DMS53 (cell line): ENCODE measurements at regions not wholly inside any gene's neighbourhood (a gene's known extent, or its start where the extent isn't known, plus 50 kb on each side); places are given as distances from the start of the nearest gene placed in this dataset.
A peak's percentile ranks its signal among the peaks of the same experiment; 100 is the strongest.
"Not testable (repeated sequence)": the region's sequence is repeated elsewhere in the genome, so short reads cannot be mapped to it uniquely, and the experiment has no call there.

ENCODE experiments used
- DNase-seq: peaks from one replicate; lab custom pipeline; 2025; lab: John Stamatoyannopoulos, UW

DNA sequence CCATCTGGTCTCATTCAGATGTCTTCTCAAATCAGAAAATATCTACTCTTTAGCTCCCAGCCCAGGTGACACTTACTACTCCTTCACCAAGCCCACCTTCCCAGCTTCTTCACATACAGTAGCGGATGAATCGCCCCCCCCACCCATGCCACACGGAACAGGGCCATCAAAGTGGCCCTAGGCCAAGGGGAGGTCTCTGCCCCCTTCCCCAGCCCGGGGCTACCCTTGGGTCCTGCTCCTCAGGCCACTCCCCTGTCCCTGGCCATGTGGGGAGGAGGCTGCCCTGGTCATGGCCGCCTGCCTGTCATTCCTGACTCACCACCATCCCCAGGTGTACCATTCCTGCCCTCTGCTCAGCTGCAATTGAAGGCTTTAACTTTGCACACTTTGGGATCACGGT is 142.8 kb downstream of the NECTIN1 start:
- DNase-seq, result no peak

DNA sequence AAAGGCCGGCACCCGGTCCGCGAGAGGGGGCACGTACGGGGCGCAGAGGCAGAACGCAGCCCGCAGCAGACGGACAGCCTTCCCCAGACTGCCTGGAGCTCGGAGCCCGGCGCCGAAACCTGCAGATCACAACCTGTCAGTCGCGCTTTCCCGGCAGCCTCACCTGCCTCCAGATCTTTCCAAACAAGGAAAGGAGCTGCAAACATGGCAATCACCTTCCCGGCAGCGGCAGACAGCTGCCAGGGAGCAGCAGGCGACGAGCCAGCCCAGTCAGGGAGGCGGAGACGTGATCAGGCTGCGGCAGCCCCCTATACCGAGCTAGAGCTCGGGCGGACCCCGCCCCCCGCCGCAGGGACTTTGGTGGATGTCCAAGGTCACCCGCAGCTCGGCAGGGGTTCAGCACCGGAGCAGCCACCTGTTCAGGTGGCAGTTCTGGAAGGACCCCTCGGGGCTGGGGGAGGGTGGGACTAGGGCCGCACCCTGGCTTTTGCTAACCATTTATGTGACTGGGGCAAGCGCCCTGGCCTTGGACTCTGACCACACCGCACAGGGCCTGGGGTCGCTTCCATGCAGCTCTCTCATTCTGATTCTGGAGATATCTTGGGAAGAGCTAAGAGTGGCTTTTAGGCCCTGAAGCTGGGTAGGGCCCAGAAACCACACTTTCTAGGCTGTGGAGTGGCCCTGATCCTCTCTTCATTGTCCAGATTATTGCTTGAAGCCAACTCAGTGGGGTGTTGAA is 143.8 kb downstream of the NECTIN1 start:
- DNase-seq, result peak; percentile 74

DNA sequence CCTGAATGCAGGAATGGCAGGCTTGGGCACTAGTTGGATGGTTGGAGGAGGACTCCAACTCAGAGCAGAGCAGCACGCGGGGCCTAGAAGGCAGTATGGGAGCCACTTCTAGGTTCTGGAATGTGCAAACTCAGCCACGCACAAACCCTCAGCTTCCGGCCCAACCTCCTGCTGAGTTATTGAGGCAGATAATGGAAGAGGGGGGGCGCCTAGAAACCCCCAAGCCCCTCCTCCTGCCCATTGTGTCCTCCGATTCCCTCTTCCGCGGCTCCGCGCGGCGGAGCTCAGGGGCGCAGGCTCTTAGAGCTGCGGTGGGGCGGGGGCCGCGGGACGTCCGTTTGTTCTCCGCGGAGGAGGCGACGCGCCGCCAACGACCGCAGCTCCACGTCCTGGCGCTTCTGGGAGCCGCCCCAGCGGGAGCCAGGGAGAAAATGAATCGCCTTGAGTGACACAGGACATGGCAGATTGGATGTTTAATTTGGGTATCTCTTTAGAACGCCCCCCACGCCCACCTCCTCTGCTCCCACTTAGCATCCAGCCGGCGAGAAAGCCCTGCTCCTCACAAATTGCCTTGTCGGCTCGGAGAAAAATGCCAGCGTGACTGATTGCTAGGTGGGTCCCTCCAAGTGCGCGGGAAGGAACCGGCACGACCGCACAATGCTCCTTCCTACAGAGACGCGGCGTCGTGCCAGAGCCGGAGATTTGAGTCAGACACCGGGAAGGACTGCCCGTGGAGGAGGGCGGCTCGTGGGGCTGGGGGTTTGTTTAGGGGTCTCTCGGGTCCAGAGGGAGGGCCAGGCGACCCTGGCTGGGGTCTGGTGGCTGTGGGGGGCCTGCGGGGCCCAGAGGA is 144.6 kb downstream of the NECTIN1 start:
- peak; percentile 71 for DNase-seq

DNA sequence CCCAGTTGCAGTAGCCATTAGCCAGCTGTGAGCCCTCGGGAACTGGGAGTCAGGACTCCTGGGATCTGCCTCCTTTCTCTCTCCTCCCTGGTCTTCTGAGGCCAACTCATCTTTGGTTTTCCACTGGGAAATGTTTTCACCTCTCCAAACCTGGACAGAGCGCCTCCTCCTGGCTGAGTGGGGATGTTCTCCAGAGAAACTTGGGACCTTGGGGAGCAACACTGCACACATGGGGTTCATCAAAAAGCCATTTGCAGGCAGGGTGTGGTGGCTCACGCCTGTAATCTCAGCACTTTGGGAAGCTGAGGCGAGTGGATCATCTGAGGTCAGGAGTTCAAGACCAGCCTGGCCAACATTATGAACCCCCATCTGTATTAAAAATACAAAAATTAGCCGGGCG is 145.4 kb downstream of the NECTIN1 start:
- DNase-seq, result no peak

DNA sequence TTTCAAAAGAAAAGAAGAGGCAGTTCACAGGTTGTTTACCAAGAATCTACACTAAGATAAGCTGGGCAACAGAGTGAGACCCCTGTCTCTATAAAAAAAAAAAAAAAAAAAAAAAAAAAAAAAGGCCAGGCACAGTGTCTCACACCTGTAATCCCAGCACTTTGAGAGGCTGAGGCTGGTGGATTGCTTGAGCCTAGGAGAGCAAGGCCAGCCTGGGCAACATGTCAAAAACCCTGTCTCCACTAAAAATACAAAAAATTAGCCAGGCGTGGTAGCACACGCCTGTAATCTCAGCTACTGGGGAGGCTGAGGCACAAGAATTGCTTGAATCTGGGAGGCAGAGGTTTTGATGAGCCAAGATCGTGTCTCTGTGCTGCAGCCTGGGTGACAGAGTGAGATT is 147.6 kb downstream of the NECTIN1 start:
- not testable (repeated sequence) for DNase-seq

DNA sequence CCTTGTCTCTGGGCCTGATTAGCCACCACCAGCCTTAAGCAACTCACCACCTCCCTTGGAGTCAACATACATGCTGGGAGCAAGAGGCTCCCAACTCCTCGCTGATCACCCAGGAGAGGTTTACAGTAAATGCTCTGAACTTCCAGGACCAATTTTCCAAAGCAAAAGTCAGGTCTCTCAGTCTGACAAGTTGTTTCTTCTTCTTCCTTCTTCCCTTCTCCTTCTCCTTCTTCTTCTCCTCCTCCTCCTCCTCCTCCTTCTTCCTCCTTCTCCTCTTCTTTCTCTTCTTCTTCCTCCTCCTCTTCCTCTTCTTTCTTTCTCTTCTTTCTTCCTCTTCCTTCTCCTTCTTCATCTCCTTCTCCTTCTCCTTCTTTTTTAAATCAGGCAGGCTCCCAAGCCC is 148.2 kb downstream of the NECTIN1 start:
- DNase-seq, result no peak

DNA sequence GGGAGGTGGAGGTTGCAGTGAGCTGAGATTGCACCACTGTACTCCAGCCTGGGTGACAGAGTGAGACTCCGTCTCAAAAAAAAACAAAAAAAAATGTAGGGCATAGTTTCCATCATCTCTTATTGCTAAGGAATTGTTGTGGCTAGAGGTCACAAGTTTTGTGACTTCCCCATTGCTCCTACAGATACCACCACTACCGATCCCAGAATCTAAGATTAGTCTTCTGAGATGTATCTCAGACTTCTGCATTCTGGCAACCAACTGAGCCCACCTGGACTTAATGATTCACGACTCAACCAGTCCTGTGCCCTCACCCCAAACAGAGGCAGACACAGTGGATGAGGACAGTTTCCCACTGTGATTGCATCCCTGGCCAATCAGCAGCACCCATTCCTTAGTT is 148.9 kb downstream of the NECTIN1 start:
- no peak for DNase-seq

DNA sequence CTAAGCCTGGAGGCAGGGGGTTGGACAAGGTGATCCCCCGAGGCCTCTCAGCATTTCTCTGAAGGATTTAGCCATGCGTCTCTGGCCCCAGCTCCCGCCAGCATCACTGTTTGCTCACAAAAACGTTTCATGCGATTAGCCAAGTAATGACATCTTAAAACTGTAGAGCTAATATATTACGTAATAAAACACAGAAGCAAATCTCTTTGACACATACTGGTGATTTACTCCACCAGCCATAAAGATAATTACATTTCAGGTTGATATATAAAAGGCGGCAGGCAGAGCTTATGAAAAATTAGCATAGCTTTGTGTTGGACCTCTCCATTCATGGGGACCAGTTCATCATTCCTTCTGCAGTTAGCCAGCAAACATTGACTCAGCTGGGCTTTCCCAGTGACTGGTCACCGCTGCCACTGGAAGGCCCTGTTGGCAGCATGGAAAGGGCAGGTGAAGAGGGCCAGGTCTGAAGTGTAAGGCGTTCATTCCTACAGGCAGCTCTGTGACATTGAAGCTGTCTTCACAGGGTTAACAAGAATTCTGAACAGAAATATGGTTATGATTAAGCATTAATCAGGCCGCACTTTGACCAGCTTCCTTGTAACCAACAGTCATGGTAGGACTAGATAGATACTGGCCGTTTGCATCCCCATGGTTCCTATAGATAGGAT is 150.3 kb downstream of the NECTIN1 start:
- peak; percentile 17 for DNase-seq

DNA sequence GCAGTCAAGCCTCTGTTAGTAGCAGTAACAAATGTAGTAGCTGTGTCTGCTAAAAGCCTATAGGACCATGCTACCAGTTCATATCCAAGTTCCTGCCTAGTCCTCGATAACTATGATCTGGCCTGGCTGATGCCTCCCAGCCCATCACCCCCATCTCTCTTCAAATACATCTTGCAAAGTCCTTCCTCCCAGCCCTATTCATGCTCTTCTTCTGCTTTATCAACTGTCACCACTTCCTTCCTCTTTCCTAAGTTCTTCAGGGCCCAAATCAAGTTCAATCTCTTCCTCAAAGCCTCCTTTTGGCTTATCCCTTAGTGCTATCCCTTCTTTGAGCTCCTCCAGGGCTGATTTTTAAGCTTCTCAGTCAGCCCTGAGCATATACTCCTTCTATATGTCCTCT is 150.9 kb upstream of the THY1 start:
- no peak for DNase-seq

DNA sequence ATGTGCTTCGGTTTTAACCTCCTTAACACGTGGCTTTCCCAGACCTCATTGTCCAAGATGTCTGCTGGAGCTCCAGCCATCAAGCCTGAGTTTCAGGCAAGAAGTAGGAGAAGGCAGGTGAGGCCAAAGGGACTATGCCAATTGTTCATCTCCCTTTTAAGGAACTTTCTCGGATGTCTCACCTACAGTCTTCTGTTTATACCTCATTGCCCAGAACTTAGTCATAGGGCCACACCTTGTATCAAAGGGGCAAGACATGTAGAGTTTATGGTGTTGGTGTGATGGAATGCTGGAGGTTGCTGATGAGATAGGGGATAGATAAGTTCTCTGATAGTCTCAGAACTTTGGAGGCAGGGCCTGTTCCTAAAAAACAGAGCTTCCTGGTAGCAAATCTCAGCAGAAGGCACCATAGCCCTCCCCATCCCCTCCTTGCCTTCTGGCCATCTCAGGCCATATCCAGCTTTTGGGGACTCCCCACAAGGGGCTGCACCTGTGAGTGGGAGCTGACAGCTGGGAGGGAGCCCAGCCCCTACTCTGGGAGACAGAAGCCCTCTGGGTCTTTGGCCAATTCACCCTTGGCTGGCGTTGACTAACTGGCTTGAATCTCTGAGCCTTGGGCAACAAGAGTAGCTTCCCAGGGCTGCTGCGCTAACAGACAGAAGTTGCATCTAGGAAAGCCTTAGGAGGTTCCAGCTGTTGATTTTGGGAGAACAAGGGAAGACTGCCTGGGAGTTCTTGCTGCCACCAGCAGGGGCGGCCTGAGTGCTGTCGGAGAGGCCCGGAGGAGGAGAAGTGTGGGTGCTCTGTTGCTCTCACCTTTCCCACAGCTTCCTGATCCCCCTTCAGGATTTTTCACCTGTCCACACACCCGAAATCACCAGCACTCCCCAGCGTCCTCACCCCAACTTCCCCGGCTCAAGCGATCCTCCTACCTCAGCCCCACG is 149.8 kb upstream of the THY1 start:
- DNase-seq, result no peak

DNA sequence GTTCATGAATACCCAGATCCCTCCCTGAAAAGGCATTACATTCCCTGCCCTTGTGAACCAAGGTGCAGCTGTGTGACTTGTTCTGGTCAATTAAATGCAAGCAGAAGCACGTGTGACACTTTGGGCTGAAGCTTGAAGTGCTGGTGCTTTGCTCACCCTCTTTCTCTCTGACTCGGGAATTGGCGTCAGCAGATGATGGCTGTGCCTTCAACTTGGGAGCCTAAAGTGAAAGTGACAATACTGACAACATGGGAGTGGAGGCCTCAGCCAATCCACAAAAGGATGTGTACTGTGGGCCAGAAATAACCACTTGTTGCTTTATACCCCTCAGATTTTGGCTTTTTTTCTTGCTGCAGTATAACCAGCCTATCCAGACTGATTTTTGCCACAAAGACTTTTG is 148.3 kb upstream of the THY1 start:
- DNase-seq, result peak; percentile 68

DNA sequence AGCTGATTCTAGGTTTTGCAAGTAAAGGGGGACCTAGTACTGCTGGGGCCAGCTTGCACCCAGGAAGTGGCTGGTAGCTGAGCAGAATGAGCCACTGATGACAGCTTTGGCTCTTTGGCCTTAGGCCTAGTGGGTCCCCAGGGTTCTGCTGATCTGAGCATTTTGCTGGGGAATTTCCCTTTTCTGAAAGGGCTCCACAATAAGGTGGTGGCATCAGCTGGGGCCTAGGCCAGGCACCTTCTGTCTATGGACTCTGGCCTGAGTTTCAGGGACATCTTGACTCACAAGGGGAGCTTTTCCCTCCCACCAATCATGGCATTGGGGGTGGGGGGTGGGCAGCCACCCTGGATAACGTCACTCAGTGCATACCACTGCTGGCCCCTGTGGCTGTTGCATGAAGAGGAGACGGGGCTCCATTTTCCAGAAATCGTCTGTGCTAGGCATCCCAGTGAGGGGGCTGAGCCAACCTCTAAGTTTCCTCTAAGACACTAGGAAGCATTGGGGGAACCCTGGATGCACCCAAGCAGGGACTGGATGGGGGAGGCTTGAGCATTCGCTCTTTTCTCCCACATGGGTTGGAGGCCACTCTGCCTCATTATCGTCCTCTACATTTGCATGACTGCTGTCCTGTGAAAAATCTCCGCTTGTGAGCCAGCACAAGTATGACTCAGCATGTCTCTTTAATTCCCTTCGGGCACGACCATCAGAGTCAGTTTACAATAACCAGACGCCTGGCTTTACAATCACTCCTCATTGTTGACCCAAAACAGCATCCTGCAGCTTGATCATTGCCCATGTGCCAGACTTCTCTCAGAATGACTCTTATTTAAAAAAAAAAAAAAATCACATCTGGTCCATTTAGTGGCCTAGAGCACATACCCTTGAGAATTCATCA is 145.0 kb upstream of the THY1 start:
- DNase-seq, result peak; percentile 23

DNA sequence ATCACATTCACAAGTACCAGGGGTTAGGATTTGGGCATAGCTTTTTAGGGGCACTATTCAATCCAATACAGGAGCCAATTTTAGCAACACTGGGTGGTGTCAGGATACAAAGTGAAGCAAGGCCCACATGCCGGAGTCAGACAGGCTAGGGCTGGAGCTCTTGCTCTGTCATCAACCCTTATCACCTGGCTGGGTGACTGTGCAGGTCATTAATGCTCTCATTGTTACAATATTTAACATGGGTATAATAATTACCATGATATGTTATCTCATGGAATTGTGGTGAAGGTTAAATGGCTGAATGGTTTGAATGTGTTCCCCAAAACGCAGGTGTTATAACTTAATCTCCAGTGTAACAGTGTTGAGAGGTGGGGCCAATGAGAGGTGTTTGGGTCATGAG is 143.3 kb upstream of the THY1 start:
- DNase-seq, result no peak

DNA sequence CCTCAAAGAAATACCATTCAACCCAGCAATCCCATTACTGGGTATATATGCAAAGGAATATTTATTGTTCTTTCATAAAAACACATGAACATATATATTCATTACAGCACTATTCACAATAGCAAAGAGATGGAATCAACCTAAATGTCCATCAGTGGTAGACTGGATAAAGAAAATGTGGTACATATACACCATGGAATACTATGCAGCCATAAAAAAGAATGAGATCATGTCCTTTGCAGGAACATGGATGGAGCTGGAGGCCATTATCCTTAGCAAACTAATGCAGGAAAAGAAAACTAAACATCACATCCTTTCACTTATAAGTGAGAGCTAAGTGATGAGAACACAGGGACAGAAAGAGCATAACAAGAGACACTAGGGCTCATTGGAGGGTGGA is 142.7 kb upstream of the THY1 start:
- not testable (repeated sequence) for DNase-seq

DNA sequence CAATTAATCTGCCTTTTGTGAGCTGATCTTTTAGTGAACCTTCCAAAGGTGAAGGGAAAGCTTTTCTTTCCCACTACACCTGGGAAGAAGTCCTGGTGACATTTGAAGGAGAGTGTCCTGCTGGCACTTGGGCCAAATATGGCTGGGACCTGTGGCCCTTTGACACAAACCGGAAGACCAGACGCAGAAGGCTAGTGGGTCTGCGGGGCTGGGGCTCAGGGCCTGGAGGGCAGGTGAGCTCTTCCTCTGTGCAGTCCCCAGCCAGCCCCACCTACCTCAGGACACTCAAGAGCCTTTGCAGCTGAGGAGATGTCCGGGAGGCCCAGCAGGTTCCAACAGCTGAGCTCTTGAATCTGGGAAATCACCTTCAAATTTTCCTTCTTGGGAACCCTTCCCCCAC is 138.0 kb upstream of the THY1 start:
- no peak for DNase-seq

DNA sequence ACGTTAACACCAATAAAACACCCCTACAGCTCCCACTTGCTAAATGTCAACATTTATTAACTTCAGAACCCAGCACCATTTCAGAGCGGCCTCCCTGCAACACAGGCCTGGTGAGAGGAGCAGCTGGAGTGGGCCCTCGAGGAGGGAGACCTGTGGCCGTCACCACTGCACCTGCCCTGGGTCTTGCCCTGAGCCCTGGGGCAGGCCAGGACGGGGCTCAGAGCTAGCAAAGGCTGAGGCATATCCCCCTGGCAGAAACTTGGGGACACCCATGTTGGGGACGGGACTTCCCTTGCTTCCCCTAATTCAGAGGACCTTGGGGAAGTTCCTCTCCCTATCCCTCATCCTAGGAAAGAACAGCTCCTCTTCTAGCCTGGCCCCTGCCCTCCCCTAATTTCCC is 137.3 kb upstream of the THY1 start:
- DNase-seq, result no peak

DNA sequence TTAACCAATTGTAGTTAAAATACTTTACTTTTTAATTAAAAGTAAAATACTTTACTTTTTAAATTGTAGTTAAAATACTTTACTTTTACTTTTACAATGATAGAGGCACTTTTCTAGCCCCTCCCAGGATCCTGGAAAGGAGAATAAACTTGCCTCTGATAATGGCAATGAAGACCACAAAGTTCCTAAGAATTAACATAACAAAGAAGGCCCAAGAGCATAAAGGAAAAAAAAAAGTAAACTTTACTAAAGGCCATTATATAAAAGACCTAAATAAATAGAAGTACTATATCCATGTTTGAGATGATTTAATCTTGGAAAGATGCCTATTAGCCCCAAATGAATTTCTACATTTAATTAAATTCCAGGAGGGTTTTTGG is 129.1 kb upstream of the THY1 start:
- DNase-seq, result no peak

DNA sequence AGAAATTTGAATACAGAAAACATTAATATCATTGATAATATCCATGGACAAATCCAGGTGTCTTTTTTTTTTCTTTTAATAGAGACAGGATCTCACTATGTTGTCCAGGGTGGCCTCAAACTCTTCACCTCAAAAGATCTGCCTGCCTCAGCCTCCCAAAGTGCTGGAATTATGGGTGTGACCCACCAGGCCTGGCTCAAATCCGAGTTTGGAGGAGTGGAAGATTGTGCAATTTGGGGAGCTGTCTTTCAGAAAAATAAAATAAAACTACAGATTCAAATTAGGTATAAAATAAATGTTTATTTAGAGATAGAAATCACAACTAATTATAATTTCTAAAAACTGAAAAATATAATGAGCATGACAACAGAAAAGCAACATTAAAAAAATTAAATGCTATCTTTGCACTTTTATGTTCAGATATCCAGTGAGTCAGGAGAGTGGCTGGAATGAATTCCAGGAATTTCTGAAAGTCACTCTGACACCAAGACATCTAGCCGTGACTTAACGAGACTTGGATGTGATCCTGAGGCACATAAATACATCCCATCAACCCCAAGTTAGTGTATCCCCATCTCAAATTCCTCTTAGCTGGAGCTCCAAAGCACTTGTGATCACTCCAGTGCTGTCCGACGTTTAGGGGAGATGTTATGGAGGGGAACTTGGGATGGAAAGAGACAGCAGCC is 128.6 kb upstream of the THY1 start:
- no peak for DNase-seq

DNA sequence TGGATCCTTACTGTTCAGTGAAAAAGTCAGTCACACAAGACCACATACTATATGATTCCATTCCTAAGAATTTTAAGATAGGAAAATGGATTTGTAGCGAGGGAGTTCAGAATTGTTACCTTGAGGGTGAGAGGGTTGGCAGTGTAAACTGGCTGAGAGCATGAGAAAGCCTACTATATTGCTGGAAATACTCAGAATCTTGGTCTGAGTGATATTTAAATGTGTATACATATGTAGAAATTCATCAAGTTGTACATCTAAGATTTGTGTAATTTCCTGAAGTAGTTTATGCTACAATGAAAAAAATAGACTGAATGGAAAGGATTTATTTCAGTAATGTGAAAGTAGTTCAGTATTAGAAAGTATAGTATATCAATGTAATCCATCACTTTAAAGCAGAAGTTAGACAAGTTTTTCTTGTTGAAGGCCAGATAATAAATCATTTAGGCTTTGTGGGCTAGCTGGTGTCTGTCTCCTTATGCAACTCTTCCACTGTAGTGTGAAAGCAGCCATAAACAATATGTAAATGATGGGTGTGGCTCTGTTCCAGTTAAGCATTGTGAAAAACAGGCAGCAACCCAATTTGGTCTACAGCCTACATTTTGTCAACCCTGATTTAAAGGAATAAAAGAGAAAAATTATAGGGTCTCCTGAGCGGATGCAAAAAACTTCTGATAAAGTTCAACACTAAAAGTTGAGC is 127.2 kb upstream of the THY1 start:
- DNase-seq, result no peak

DNA sequence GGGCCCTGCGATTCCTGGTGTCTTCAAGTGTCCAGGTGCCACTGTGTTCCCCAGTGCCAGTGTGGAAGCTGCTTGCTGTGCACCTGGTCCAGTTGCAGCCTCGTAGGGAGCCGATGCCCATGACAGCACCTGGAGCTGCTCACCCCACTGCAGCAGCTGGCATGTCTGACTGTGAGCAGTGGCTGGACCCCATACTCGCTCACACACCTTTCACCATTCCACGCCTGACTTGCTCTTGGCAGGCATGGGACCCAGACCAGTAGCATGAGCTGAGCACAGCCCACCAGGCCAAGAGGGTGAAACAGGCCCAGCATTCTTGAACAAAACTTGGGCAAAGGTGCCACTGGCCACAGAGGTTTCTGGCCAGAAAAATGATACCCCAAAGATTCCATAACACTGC is 124.5 kb upstream of the THY1 start:
- no peak for DNase-seq
